CD8-positive, alpha-beta memory T cell (primary cell): ENCODE measurements at regions not wholly inside any gene's neighbourhood (a gene's known extent, or its start where the extent isn't known, plus 50 kb on each side); places are given as distances from the start of the nearest gene placed in this dataset.

Experiments
- CTCF ChIA-PET: fragments of 350-600 bp; sonication (Branson Sonifier 250); formaldehyde crosslinking; loops from one replicate; lab custom pipeline; 2021; ENCODE audit warnings: antibody characterized with exemption; lab: Charles Lee
- POLR2A ChIA-PET: fragments of 350-600 bp; sonication (Branson Sonifier 250); formaldehyde crosslinking; loops from one replicate; lab custom pipeline; 2021; ENCODE audit warnings: antibody characterized with exemption; lab: Charles Lee
- DNase-seq, 5 donors: peaks; one replicate each; pipeline versions ENCODE4 v3.0.0 to v3.0.0-alpha.2; 2020 to 2022; ENCODE audit warnings: mixed read lengths in 1 of 5
- H3K27ac ChIP-seq: one replicate; pipeline ENCODE4 v1.7.0; 2013; ENCODE audit warnings: low read depth, mild to moderate bottlenecking, low read length, moderate library complexity
- H3K27me3 ChIP-seq: 2 replicates; pipeline ENCODE4 v1.7.0; 2013; ENCODE audit warnings: low read length, mild to moderate bottlenecking; ENCODE audit not compliant: insufficient read depth, poor library complexity, severe bottlenecking
- H3K36me3 ChIP-seq: 2 replicates; pipeline ENCODE4 v1.7.0; 2013; ENCODE audit warnings: mild to moderate bottlenecking, low read length, moderate library complexity; ENCODE audit not compliant: insufficient read depth
- H3K4me1 ChIP-seq: 2 replicates; pipeline ENCODE4 v1.7.0; 2013; ENCODE audit warnings: mild to moderate bottlenecking, low read length, moderate library complexity; ENCODE audit not compliant: insufficient read depth
- H3K4me3 ChIP-seq: 2 replicates; pipeline ENCODE4 v1.7.0; 2013; ENCODE audit warnings: mild to moderate bottlenecking, low read length
- H3K9me3 ChIP-seq: 2 replicates; pipeline ENCODE4 v1.7.0; 2013; ENCODE audit warnings: mild to moderate bottlenecking, low read length
- H3K27ac Mint-ChIP-seq, 8 donors: one replicate each; pipeline ENCODE4 v1.8.0; 2020 to 2021; ENCODE audit warnings: mixed read lengths in 8 of 8, mild to moderate bottlenecking in 6 of 8, inconsistent platforms in 3 of 8, moderate library complexity in 3 of 8
- H3K27me3 Mint-ChIP-seq, 2 donors: one replicate each; pipeline ENCODE4 v1.8.0; 2020 to 2021; ENCODE audit warnings: mixed read lengths in 2 of 2, mild to moderate bottlenecking in 1 of 2, moderate library complexity in 1 of 2
- H3K36me3 Mint-ChIP-seq, 3 donors: one replicate each; pipeline ENCODE4 v1.8.0; 2020 to 2021; ENCODE audit warnings: mixed read lengths in 3 of 3, inconsistent platforms in 1 of 3, mild to moderate bottlenecking in 1 of 3
- H3K4me1 Mint-ChIP-seq, 3 donors: one replicate each; pipeline ENCODE4 v1.8.0; 2020 to 2021; ENCODE audit warnings: mixed read lengths in 3 of 3, inconsistent platforms in 1 of 3, mild to moderate bottlenecking in 1 of 3
- H3K4me3 Mint-ChIP-seq, 7 donors: one replicate each; pipeline ENCODE4 v1.8.0; 2020 to 2021; ENCODE audit warnings: mixed read lengths in 7 of 7, mild to moderate bottlenecking in 6 of 7, moderate library complexity in 4 of 7, inconsistent platforms in 2 of 7
- H3K9me3 Mint-ChIP-seq, 5 donors: one replicate each; pipeline ENCODE4 v1.8.0; 2020 to 2022; ENCODE audit warnings: mixed read lengths in 5 of 5, mild to moderate bottlenecking in 3 of 5, moderate library complexity in 2 of 5, inconsistent platforms in 1 of 5

- Histone ChIP-seq H3K27ac (no peak overlapping the region), H3K4me1 (no peaks in the 10 kb centered on the region), H3K36me3 (no peaks in the 10 kb centered on the region), H3K4me3 (no peak overlapping the region), H3K9me3 (no peaks in the 10 kb centered on the region), H3K27me3 (no peaks in the 10 kb centered on the region)
- Mint-ChIP-seq H3K9me3 (peaks cover 0 to 2% (median 0%) of the 10 kb centered on the region in 5 donors), H3K27me3 (peaks cover 6 to 23% of the 10 kb centered on the region in 2 donors), H3K27ac (no peak overlapping the region), H3K4me3 (no peak overlapping the region), H3K4me1 (no peaks in the 10 kb centered on the region), H3K36me3 (no peaks in the 10 kb centered on the region)
- DNase-seq: no peak
- ChIA-PET POLR2A (no interaction called here), CTCF (no interaction called here)
Observed at GRCh38 chr9:99427260-99427659, 205.2 kb downstream of the SEC61B start.

GRCh38 chr9:99430301-99430700 is 208.2 kb downstream of the SEC61B start:
- POLR2A ChIA-PET: no interaction called here

GRCh38 chr9:99431103-99431502 is 209.0 kb downstream of the SEC61B start:
- H3K27ac ChIP-seq: no peak overlapping the region
- no peaks in the 10 kb centered on the region for H3K9me3 ChIP-seq
- POLR2A ChIA-PET: no interaction called here
- H3K36me3 ChIP-seq: no peaks in the 10 kb centered on the region
- no peak overlapping the region for H3K4me3 ChIP-seq
- DNase-seq: no peak
- Mint-ChIP-seq H3K4me1 (peaks cover 8 to 13% (median 9%) of the 10 kb centered on the region in 3 donors), H3K9me3 (peaks cover 0 to 2% (median 0%) of the 10 kb centered on the region in 5 donors), H3K36me3 (no peaks in the 10 kb centered on the region), H3K27me3 (peaks cover 4% of the 10 kb centered on the region in 2 donors), H3K27ac (no peak overlapping the region), H3K4me3 (no peak overlapping the region)
- CTCF ChIA-PET: no interaction called here
- no peaks in the 10 kb centered on the region for H3K4me1 ChIP-seq
- H3K27me3 ChIP-seq: no peaks in the 10 kb centered on the region

More at GRCh38 chr9:99430301-99430700, 208.2 kb downstream of the SEC61B start:
- no peaks in the 10 kb centered on the region for H3K36me3 ChIP-seq
- H3K9me3 ChIP-seq: no peaks in the 10 kb centered on the region
- H3K27ac ChIP-seq: no peak overlapping the region
- Mint-ChIP-seq H3K27me3 (peaks cover 4 to 12% of the 10 kb centered on the region in 2 donors), H3K27ac (no peak overlapping the region), H3K4me1 (peaks cover 8 to 13% (median 9%) of the 10 kb centered on the region in 3 donors), H3K36me3 (no peaks in the 10 kb centered on the region), H3K9me3 (peaks cover 0 to 2% (median 0%) of the 10 kb centered on the region in 5 donors), H3K4me3 (no peak overlapping the region)
- H3K4me3 ChIP-seq: no peak overlapping the region
- no peaks in the 10 kb centered on the region for H3K27me3 ChIP-seq
- DNase-seq: no peak
- H3K4me1 ChIP-seq: no peaks in the 10 kb centered on the region
- CTCF ChIA-PET: no interaction called here

GRCh38 chr9:99432075-99432474 is 210.0 kb downstream of the SEC61B start:
- H3K36me3 Mint-ChIP-seq: no peaks in the 10 kb centered on the region
- H3K4me3 ChIP-seq: no peak overlapping the region
- peak overlapping the region in 2 of 8 donors; percentile 18 to 44 for H3K27ac Mint-ChIP-seq
- no peaks in the 10 kb centered on the region for H3K27me3 Mint-ChIP-seq
- H3K9me3 Mint-ChIP-seq: peaks cover 0 to 2% (median 0%) of the 10 kb centered on the region in 5 donors
- H3K9me3 ChIP-seq: no peaks in the 10 kb centered on the region
- ChIA-PET POLR2A (no interaction called here), CTCF (no interaction called here)
- H3K4me1 Mint-ChIP-seq: peaks cover 8 to 13% (median 9%) of the 10 kb centered on the region in 3 donors
- H3K4me1 ChIP-seq: no peaks in the 10 kb centered on the region
- H3K36me3 ChIP-seq: no peaks in the 10 kb centered on the region
- no peak overlapping the region for H3K4me3 Mint-ChIP-seq
- H3K27ac ChIP-seq: no peak overlapping the region
- no peak for DNase-seq
- H3K27me3 ChIP-seq: no peaks in the 10 kb centered on the region

GRCh38 chr9:99433095-99433494 is 211.0 kb downstream of the SEC61B start:
- H3K4me3 ChIP-seq: no peak overlapping the region
- no peaks in the 10 kb centered on the region for H3K4me1 ChIP-seq
- peaks cover 0 to 2% (median 0%) of the 10 kb centered on the region in 5 donors for H3K9me3 Mint-ChIP-seq
- H3K4me3 Mint-ChIP-seq: no peak overlapping the region
- H3K9me3 ChIP-seq: no peaks in the 10 kb centered on the region
- CTCF ChIA-PET: no interaction called here
- H3K36me3 ChIP-seq: no peaks in the 10 kb centered on the region
- no peaks in the 10 kb centered on the region for H3K27me3 Mint-ChIP-seq
- H3K36me3 Mint-ChIP-seq: no peaks in the 10 kb centered on the region
- peak overlapping the region in 2 of 8 donors; percentile 3 to 48 for H3K27ac Mint-ChIP-seq
- POLR2A ChIA-PET: no interaction called here
- peaks cover 8 to 13% (median 9%) of the 10 kb centered on the region in 3 donors for H3K4me1 Mint-ChIP-seq
- no peak for DNase-seq
- no peak overlapping the region for H3K27ac ChIP-seq
- H3K27me3 ChIP-seq: no peaks in the 10 kb centered on the region

- H3K36me3 Mint-ChIP-seq: no peaks in the 10 kb centered on the region
- no peak overlapping the region for H3K4me3 Mint-ChIP-seq
- Histone ChIP-seq H3K9me3 (no peaks in the 10 kb centered on the region), H3K27me3 (no peaks in the 10 kb centered on the region), H3K4me3 (no peak overlapping the region), H3K27ac (no peak overlapping the region), H3K4me1 (no peaks in the 10 kb centered on the region), H3K36me3 (no peaks in the 10 kb centered on the region)
- H3K27me3 Mint-ChIP-seq: no peaks in the 10 kb centered on the region
- peak in 4 of 5 donors; percentile 2 to 67 (median 4) for DNase-seq
- peak overlapping the region in 4 of 8 donors; percentile 3 to 51 (median 42) for H3K27ac Mint-ChIP-seq
- peaks cover 8 to 13% (median 9%) of the 10 kb centered on the region in 3 donors for H3K4me1 Mint-ChIP-seq
- ChIA-PET CTCF (no interaction called here), POLR2A (no interaction called here)
- H3K9me3 Mint-ChIP-seq: peaks cover 0 to 2% (median 0%) of the 10 kb centered on the region in 5 donors
Observed at GRCh38 chr9:99433555-99433954, 211.5 kb downstream of the SEC61B start.

- no peak overlapping the region for H3K27ac Mint-ChIP-seq
- peaks cover 8 to 13% (median 9%) of the 10 kb centered on the region in 3 donors for H3K4me1 Mint-ChIP-seq
- no peak overlapping the region for H3K4me3 Mint-ChIP-seq
- DNase-seq: no peak
- ChIA-PET POLR2A (no interaction called here), CTCF (no interaction called here)
- Histone ChIP-seq H3K27me3 (no peaks in the 10 kb centered on the region), H3K4me1 (no peaks in the 10 kb centered on the region), H3K9me3 (no peaks in the 10 kb centered on the region), H3K36me3 (no peaks in the 10 kb centered on the region), H3K27ac (no peak overlapping the region), H3K4me3 (no peak overlapping the region)
- H3K36me3 Mint-ChIP-seq: no peaks in the 10 kb centered on the region
- peaks cover 0 to 3% of the 10 kb centered on the region in 2 donors for H3K27me3 Mint-ChIP-seq
- H3K9me3 Mint-ChIP-seq: no peaks in the 10 kb centered on the region
Observed at GRCh38 chr9:99436616-99437015, 214.5 kb downstream of the SEC61B start.

- POLR2A ChIA-PET: no interaction called here
Observed at GRCh38 chr9:99437145-99437544, 215.1 kb downstream of the SEC61B start.

More at GRCh38 chr9:99437145-99437544, 215.1 kb downstream of the SEC61B start:
- Histone ChIP-seq H3K36me3 (no peaks in the 10 kb centered on the region), H3K9me3 (no peaks in the 10 kb centered on the region), H3K27me3 (no peaks in the 10 kb centered on the region), H3K27ac (no peak overlapping the region), H3K4me1 (no peaks in the 10 kb centered on the region), H3K4me3 (no peak overlapping the region)
- CTCF ChIA-PET: no interaction called here
- H3K27me3 Mint-ChIP-seq: peaks cover 3% of the 10 kb centered on the region in 2 donors
- DNase-seq: no peak
- no peak overlapping the region for H3K27ac Mint-ChIP-seq
- H3K4me1 Mint-ChIP-seq: peaks cover 8 to 13% (median 9%) of the 10 kb centered on the region in 3 donors
- no peaks in the 10 kb centered on the region for H3K36me3 Mint-ChIP-seq
- no peak overlapping the region for H3K4me3 Mint-ChIP-seq
- H3K9me3 Mint-ChIP-seq: peaks cover 0 to under 1% (median 0%) of the 10 kb centered on the region in 5 donors
